RWPE1 (cell line): ENCODE measurements at regions not wholly inside any gene's neighbourhood (a gene's known extent, or its start where the extent isn't known, plus 50 kb on each side); places are given as distances from the start of the nearest gene placed in this dataset.

Source experiments
- CTCF ChIA-PET: fragments of 350-600 bp; sonication (Branson Sonifier 250); formaldehyde crosslinking; extraction: SDS; loops from one replicate; lab custom pipeline; 2021; lab: Yijun Ruan, JAX
- POLR2A ChIA-PET: fragments of 400-600 bp; formaldehyde crosslinking; extraction: SDS; loops from one replicate; lab custom pipeline; 2020; ENCODE audit warnings: antibody characterized with exemption; ENCODE audit not compliant: low non-redundant PET; lab: Yijun Ruan, JAX
- DNase-seq: peaks from one replicate; pipeline ENCODE4 v3.0.0; 2012; ENCODE audit warnings: low spot score
- H3K27ac ChIP-seq: fragments of 450-650 bp; 2 replicates; pipeline ENCODE4 v1.5.1; 2017
- TF ChIP-seq, protein P1 (sequence below): fragments of 450-650 bp; conservative IDR thresholded peaks from 2 replicates; pipeline ENCODE4 v1.5.1; 2017; ENCODE audit warnings: low read depth, mild to moderate bottlenecking

- H3K27ac ChIP-seq: no peak overlapping the region
- TF ChIP-seq, protein P1, sequence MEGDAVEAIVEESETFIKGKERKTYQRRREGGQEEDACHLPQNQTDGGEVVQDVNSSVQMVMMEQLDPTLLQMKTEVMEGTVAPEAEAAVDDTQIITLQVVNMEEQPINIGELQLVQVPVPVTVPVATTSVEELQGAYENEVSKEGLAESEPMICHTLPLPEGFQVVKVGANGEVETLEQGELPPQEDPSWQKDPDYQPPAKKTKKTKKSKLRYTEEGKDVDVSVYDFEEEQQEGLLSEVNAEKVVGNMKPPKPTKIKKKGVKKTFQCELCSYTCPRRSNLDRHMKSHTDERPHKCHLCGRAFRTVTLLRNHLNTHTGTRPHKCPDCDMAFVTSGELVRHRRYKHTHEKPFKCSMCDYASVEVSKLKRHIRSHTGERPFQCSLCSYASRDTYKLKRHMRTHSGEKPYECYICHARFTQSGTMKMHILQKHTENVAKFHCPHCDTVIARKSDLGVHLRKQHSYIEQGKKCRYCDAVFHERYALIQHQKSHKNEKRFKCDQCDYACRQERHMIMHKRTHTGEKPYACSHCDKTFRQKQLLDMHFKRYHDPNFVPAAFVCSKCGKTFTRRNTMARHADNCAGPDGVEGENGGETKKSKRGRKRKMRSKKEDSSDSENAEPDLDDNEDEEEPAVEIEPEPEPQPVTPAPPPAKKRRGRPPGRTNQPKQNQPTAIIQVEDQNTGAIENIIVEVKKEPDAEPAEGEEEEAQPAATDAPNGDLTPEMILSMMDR: no peak
- DNase-seq: no peak
- ChIA-PET POLR2A (no interaction called here), CTCF (no interaction called here)
Measured at GRCh38 chr7:68663392-68663791, 934.9 kb upstream of the AUTS2 start.

GRCh38 chr7:68671046-68671445, 927.2 kb upstream of the AUTS2 start:
- POLR2A ChIA-PET: no interaction called here
- TF ChIP-seq, protein P1: no peak
- DNase-seq: no peak
- CTCF ChIA-PET: no interaction called here
- H3K27ac ChIP-seq: no peak overlapping the region

DNA sequence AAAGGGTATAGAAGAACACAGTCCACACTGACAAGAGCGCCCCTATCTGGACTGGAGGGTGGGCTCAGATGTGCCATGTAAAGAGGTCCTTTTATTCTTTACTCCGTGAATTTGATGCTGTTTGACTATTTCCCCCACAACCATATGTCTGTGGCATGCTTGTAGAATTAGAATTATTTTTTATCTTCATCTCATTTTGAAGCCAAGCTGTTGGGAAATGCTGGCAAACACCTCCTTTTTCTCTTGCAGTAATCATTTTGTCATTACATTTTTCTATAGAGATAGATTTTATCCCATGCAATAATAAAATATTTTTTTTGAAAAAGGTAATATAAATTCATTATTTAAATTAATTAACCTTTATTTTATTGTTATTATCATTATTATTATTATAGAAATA, 926.6 kb upstream of the AUTS2 start:
- CTCF ChIA-PET: no interaction called here
- TF ChIP-seq, protein P1: no peak
- POLR2A ChIA-PET: interaction anchor here (0.6 kb wide), 1 partner anchor 783 kb away, joined by 3 read pairs; no protein-coding TSS in a partner anchor
- no peak overlapping the region for H3K27ac ChIP-seq
- DNase-seq: no peak

DNA sequence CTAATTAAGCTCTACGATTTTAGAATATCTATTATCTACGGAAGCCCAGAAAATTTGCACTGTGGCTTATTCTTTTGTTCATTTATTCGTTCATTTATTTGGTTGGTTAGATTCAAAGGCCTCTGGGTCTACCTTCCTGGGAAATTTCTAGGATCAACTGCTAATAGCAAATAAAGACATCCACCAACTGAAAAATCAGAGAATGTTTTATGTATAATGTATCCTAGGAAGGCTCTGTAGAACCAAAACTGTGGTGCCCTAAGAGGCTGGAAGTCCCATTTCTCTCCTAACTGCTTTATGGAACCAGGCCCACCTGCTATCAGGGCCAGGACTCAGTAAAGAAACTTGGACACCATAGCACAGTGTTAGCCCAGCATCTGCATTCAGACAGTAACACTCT, 923.4 kb upstream of the AUTS2 start:
- no peak overlapping the region for H3K27ac ChIP-seq
- TF ChIP-seq, protein P1: no peak
- no peak for DNase-seq
- ChIA-PET POLR2A (no interaction called here), CTCF (no interaction called here)

GRCh38 chr7:68676813-68677535, 921.3 kb upstream of the AUTS2 start:
- ChIA-PET POLR2A (no interaction called here), CTCF (interaction anchor here (0.7 kb wide), 1 partner anchor 1135 kb away, joined by 3 read pairs; no protein-coding TSS in a partner anchor)
- no peak overlapping the region for H3K27ac ChIP-seq
- DNase-seq: no peak
- TF ChIP-seq, protein P1: no peak

- TF ChIP-seq, protein P1: no peak
- DNase-seq: no peak
- POLR2A ChIA-PET: no interaction called here
- CTCF ChIA-PET: no interaction called here
- H3K27ac ChIP-seq: no peak overlapping the region
Measured at GRCh38 chr7:68678196-68678595, 920.1 kb upstream of the AUTS2 start.
